ENCODE measurements at regions not wholly inside any gene's neighbourhood (a gene's known extent, or its start where the extent isn't known, plus 50 kb on each side); places are given as distances from the start of the nearest gene placed in this dataset.
"Not testable (repeated sequence)": the region's sequence is repeated elsewhere in the genome, so short reads cannot be mapped to it uniquely, and the experiment has no call there.

DNA sequence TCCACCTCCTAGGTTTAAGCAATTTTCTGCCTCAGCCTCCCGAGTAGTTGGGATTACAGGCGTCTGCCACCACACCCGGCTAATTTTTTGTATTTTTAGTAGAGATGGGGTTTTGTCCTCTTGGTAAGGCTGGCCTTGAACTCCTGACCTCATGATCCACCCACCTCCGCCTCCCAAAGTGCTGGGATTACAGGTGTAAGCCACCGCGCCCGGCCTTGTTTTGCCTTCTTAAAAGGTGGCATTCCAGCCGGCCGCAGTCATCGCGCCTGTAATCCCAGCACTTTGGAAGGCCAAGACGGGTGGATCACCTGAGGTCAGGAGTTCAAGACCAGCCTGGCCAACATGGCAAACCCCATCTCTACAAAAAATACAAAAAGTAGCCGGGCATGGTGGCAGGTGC lies 253.7 kb downstream of the PARP8 start:
- TF ChIP-seq, protein P1, sequence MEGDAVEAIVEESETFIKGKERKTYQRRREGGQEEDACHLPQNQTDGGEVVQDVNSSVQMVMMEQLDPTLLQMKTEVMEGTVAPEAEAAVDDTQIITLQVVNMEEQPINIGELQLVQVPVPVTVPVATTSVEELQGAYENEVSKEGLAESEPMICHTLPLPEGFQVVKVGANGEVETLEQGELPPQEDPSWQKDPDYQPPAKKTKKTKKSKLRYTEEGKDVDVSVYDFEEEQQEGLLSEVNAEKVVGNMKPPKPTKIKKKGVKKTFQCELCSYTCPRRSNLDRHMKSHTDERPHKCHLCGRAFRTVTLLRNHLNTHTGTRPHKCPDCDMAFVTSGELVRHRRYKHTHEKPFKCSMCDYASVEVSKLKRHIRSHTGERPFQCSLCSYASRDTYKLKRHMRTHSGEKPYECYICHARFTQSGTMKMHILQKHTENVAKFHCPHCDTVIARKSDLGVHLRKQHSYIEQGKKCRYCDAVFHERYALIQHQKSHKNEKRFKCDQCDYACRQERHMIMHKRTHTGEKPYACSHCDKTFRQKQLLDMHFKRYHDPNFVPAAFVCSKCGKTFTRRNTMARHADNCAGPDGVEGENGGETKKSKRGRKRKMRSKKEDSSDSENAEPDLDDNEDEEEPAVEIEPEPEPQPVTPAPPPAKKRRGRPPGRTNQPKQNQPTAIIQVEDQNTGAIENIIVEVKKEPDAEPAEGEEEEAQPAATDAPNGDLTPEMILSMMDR (IDR thresholded peaks at IDR 0.05; ENCODE audit: extremely low read depth in 1 of 2, insufficient read depth in 1 of 2, low read depth in 1 of 2, low read length in 2 of 2) = not testable (repeated sequence)
- not testable (repeated sequence) for TF ChIP-seq EZH2 (IDR thresholded peaks at IDR 0.05; ENCODE audit: borderline replicate concordance, low read depth, low read length, severe bottlenecking)
- TF ChIP-seq, protein P2, sequence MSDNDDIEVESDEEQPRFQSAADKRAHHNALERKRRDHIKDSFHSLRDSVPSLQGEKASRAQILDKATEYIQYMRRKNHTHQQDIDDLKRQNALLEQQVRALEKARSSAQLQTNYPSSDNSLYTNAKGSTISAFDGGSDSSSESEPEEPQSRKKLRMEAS (IDR thresholded peaks at IDR 0.05; ENCODE audit: insufficient read depth, insufficient read length) = not testable (repeated sequence)

Measured in endothelial cell of umbilical vein (primary cell).